ENCODE measurements at regions not wholly inside any gene's neighbourhood (a gene's known extent, or its start where the extent isn't known, plus 50 kb on each side); places are given as distances from the start of the nearest gene placed in this dataset.

DNA sequence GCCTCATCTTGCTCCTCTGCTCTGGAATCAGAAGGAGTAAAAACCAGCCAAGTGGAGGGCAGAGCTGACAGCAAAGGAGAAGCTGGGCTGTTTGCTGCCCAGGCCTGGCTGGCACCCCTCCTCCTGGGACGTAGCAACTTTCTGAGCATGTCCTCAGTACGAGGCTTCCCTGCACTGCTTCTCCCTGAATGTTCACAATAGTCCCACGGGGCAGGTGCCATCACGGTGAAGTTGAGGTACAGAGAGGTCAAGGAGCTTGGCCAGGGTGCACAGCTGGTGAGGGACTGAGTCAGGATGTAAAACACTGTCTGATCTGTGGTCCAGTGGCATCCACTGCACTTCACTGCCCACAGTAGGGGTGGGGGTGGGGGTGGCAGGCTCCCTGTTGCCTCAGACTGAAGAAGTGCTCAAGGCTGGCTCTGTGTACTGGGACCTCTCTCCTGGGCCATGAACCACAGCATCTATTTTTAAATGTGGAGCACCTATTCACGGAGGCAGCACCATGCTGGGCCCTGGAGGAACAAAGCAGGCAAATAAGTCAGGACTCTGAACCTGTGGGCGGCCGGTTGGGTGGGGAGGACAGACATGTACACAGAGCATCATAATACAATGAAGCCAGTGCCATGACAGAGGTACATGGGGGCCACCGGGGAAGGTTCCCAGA lies 369.5 kb downstream of the SEC14L1 start:
- H3K9me1 ChIP-seq (ENCODE audit: control insufficient read depth, insufficient read depth, low read length) = no peaks in the 10 kb centered on the region
- H3K79me2 ChIP-seq (ENCODE audit: control insufficient read depth, insufficient read depth, low read length) = no peaks in the 10 kb centered on the region
- no TSS peak for BruUV-seq (replicated peaks)
- H3K4me3 ChIP-seq = no peak overlapping the region
- H4K20me1 ChIP-seq (replicated peaks; ENCODE audit: control insufficient read depth, insufficient read depth, low read length) = 0 out of 2 replicates have a peak, but pooled peaks cover 4% of the 10 kb centered on the region
- POLR2A ChIA-PET = no interaction called here
- no peak overlapping the region for H2AFZ ChIP-seq (ENCODE audit: low read depth, low read length)
- H3K4me2 ChIP-seq (ENCODE audit: insufficient read depth, low read length) = no peak overlapping the region
- H3K36me3 ChIP-seq (ENCODE audit: control insufficient read depth, insufficient read depth, low read length) = no peaks in the 10 kb centered on the region
- no peak overlapping the region for H3K27ac ChIP-seq (ENCODE audit: extremely low read depth, low read depth, low read length)
- FAIRE-seq (no peak), DNase-seq (ENCODE audit: extremely low read depth in 1 of 4, low spot score in 3 of 4) (no peak), ATAC-seq (no peak)
- intact Hi-C loops (cut with micrococcal nuclease) = no loop called here
- H3K9ac ChIP-seq (ENCODE audit: insufficient read depth in 1 of 2, low read depth in 2 of 2, low read length in 2 of 2) = no peak overlapping the region
- in situ Hi-C loops (cut with MboI) = no loop called here
- WGBS (ENCODE audit: insufficient coverage, low coverage, missing lambda C conversion rate) = 4% methylated on average over 8 of the region's 8 CpGs
- CTCF ChIA-PET (ENCODE audit: low intra/inter-chr PET ratio) = no interaction called here
- H3K27me3 ChIP-seq (ENCODE audit: control insufficient read depth in 2 of 2, insufficient read depth in 2 of 2, low read length in 2 of 2) = peaks cover 10 to 37% of the 10 kb centered on the region in 2 experiments
- peaks cover 0 to 8% of the 10 kb centered on the region in 2 experiments; a peak in 2 of 5 replicates for H3K4me1 ChIP-seq (replicated peaks in 1 of 2; ENCODE audit: control insufficient read depth in 2 of 2, insufficient read depth in 2 of 2, low read length in 2 of 2)
- no peaks in the 10 kb centered on the region for H3K9me3 ChIP-seq (replicated peaks; ENCODE audit: control insufficient read depth, insufficient read depth, low read depth, low read length)
- TF ChIP-seq NR3C1 (CRISPR knock-in tag; IDR thresholded peaks at IDR 0.05) (no peak), POLR2AphosphoS5 (IDR thresholded peaks at IDR 0.05; ENCODE audit: control insufficient read depth, insufficient read depth, low read depth, low read length) (no peak), SNRNP70 (optimal IDR thresholded peaks at IDR 0.05; ENCODE audit: low read depth, low read length) (no peak), HSF4 (CRISPR knock-in tag; IDR thresholded peaks at IDR 0.05; ENCODE audit: borderline replicate concordance) (no peak), ILF3 (IDR thresholded peaks at IDR 0.05; ENCODE audit: borderline replicate concordance) (no peak), ZNF696 (CRISPR knock-in tag; conservative IDR thresholded peaks at IDR 0.05) (no peak), SRSF7 (optimal IDR thresholded peaks at IDR 0.05; ENCODE audit: low read depth, low read length) (no peak), NFATC3 (IDR thresholded peaks at IDR 0.05) (no peak)
- TF ChIP-seq, protein P1, sequence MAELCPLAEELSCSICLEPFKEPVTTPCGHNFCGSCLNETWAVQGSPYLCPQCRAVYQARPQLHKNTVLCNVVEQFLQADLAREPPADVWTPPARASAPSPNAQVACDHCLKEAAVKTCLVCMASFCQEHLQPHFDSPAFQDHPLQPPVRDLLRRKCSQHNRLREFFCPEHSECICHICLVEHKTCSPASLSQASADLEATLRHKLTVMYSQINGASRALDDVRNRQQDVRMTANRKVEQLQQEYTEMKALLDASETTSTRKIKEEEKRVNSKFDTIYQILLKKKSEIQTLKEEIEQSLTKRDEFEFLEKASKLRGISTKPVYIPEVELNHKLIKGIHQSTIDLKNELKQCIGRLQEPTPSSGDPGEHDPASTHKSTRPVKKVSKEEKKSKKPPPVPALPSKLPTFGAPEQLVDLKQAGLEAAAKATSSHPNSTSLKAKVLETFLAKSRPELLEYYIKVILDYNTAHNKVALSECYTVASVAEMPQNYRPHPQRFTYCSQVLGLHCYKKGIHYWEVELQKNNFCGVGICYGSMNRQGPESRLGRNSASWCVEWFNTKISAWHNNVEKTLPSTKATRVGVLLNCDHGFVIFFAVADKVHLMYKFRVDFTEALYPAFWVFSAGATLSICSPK (IDR thresholded peaks at IDR 0.05; ENCODE audit: borderline replicate concordance) = no peak
- TF ChIP-seq, protein P2, sequence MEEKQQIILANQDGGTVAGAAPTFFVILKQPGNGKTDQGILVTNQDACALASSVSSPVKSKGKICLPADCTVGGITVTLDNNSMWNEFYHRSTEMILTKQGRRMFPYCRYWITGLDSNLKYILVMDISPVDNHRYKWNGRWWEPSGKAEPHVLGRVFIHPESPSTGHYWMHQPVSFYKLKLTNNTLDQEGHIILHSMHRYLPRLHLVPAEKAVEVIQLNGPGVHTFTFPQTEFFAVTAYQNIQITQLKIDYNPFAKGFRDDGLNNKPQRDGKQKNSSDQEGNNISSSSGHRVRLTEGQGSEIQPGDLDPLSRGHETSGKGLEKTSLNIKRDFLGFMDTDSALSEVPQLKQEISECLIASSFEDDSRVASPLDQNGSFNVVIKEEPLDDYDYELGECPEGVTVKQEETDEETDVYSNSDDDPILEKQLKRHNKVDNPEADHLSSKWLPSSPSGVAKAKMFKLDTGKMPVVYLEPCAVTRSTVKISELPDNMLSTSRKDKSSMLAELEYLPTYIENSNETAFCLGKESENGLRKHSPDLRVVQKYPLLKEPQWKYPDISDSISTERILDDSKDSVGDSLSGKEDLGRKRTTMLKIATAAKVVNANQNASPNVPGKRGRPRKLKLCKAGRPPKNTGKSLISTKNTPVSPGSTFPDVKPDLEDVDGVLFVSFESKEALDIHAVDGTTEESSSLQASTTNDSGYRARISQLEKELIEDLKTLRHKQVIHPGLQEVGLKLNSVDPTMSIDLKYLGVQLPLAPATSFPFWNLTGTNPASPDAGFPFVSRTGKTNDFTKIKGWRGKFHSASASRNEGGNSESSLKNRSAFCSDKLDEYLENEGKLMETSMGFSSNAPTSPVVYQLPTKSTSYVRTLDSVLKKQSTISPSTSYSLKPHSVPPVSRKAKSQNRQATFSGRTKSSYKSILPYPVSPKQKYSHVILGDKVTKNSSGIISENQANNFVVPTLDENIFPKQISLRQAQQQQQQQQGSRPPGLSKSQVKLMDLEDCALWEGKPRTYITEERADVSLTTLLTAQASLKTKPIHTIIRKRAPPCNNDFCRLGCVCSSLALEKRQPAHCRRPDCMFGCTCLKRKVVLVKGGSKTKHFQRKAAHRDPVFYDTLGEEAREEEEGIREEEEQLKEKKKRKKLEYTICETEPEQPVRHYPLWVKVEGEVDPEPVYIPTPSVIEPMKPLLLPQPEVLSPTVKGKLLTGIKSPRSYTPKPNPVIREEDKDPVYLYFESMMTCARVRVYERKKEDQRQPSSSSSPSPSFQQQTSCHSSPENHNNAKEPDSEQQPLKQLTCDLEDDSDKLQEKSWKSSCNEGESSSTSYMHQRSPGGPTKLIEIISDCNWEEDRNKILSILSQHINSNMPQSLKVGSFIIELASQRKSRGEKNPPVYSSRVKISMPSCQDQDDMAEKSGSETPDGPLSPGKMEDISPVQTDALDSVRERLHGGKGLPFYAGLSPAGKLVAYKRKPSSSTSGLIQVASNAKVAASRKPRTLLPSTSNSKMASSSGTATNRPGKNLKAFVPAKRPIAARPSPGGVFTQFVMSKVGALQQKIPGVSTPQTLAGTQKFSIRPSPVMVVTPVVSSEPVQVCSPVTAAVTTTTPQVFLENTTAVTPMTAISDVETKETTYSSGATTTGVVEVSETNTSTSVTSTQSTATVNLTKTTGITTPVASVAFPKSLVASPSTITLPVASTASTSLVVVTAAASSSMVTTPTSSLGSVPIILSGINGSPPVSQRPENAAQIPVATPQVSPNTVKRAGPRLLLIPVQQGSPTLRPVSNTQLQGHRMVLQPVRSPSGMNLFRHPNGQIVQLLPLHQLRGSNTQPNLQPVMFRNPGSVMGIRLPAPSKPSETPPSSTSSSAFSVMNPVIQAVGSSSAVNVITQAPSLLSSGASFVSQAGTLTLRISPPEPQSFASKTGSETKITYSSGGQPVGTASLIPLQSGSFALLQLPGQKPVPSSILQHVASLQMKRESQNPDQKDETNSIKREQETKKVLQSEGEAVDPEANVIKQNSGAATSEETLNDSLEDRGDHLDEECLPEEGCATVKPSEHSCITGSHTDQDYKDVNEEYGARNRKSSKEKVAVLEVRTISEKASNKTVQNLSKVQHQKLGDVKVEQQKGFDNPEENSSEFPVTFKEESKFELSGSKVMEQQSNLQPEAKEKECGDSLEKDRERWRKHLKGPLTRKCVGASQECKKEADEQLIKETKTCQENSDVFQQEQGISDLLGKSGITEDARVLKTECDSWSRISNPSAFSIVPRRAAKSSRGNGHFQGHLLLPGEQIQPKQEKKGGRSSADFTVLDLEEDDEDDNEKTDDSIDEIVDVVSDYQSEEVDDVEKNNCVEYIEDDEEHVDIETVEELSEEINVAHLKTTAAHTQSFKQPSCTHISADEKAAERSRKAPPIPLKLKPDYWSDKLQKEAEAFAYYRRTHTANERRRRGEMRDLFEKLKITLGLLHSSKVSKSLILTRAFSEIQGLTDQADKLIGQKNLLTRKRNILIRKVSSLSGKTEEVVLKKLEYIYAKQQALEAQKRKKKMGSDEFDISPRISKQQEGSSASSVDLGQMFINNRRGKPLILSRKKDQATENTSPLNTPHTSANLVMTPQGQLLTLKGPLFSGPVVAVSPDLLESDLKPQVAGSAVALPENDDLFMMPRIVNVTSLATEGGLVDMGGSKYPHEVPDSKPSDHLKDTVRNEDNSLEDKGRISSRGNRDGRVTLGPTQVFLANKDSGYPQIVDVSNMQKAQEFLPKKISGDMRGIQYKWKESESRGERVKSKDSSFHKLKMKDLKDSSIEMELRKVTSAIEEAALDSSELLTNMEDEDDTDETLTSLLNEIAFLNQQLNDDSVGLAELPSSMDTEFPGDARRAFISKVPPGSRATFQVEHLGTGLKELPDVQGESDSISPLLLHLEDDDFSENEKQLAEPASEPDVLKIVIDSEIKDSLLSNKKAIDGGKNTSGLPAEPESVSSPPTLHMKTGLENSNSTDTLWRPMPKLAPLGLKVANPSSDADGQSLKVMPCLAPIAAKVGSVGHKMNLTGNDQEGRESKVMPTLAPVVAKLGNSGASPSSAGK (IDR thresholded peaks at IDR 0.05) = no peak
